ENCODE measurements at regions not wholly inside any gene's neighbourhood (a gene's known extent, or its start where the extent isn't known, plus 50 kb on each side); places are given as distances from the start of the nearest gene placed in this dataset.

GRCh38 chr11:80281194-80281593 is 840.4 kb upstream of the TENM4 start:
- dilution Hi-C loops (cut with HindIII; ENCODE audit: low sequenced_read_pairs, unreplicated experiment): no loop called here

More at GRCh38 chr11:80281194-80281593, 840.4 kb upstream of the TENM4 start:
- in situ Hi-C loops (cut with MboI; ENCODE audit: low sequenced_read_pairs): no loop called here
- H3K79me1 ChIP-seq (ENCODE audit: low read depth in 1 of 2, low read length in 2 of 2): no peaks in the 10 kb centered on the region
- H3K4ac ChIP-seq (ENCODE audit: low read depth, low read length): no peak overlapping the region
- no peaks in the 10 kb centered on the region for H3K36me3 ChIP-seq (ENCODE audit: control insufficient read depth, insufficient read depth, low read length)
- H3K4me3 ChIP-seq (ENCODE audit: insufficient read depth, low read depth, low read length): no peak overlapping the region
- no peak overlapping the region for H2BK5ac ChIP-seq (ENCODE audit: low read depth, low read length, poor library complexity, severe bottlenecking)
- no peak overlapping the region for H3K14ac ChIP-seq (replicated peaks; ENCODE audit: low read depth, low read length)
- H3K56ac ChIP-seq (ENCODE audit: extremely low read depth, insufficient read depth, low read length): no peak overlapping the region
- H2AFZ ChIP-seq (replicated peaks; ENCODE audit: low read length, poor library complexity): no peak overlapping the region
- no peak overlapping the region for H3K23ac ChIP-seq (ENCODE audit: low read depth, low read length)
- no peak overlapping the region for H4K8ac ChIP-seq (ENCODE audit: low read depth in 2 of 2, low read length in 2 of 2)
- peaks cover 3% of the 10 kb centered on the region; the same call in 1 of the 2 replicates for H3K4me1 ChIP-seq (ENCODE audit: control insufficient read depth, insufficient read depth, low read length)
- ChIA-PET CTCF (no interaction called here), POLR2A (ENCODE audit: unreplicated experiment) (no interaction called here)
- TF ChIP-seq POLR2A (IDR thresholded peaks at IDR 0.05; ENCODE audit: low read depth, low read length): no peak
- TF ChIP-seq MAZ (IDR thresholded peaks at IDR 0.05; ENCODE audit: borderline replicate concordance, low read depth, low read length): no peak
- no peak for TF ChIP-seq MXI1 (IDR thresholded peaks at IDR 0.05; ENCODE audit: borderline replicate concordance, low read depth, low read length)
- no peak for TF ChIP-seq RCOR1 (IDR thresholded peaks at IDR 0.05; ENCODE audit: insufficient replicate concordance, low read length)
- TF ChIP-seq BHLHE40 (IDR thresholded peaks at IDR 0.05; ENCODE audit: low read depth, low read length): no peak
- no peak for TF ChIP-seq USF2 (IDR thresholded peaks at IDR 0.05; ENCODE audit: low read depth, low read length)
- no peak for TF ChIP-seq RAD21 (IDR thresholded peaks at IDR 0.05; ENCODE audit: low read length)
- no peak for TF ChIP-seq MAFK (IDR thresholded peaks at IDR 0.05; ENCODE audit: low read depth, low read length)
- no peak for TF ChIP-seq FOS (IDR thresholded peaks at IDR 0.05; ENCODE audit: low read depth, low read length)
- TF ChIP-seq ELK1 (IDR thresholded peaks at IDR 0.05; ENCODE audit: borderline replicate concordance, low read depth, low read length): no peak
- no peak for TF ChIP-seq CEBPB (IDR thresholded peaks at IDR 0.05; ENCODE audit: low read depth, low read length)
- TF ChIP-seq NFE2L2 (IDR thresholded peaks at IDR 0.05; ENCODE audit: low read depth, low read length): no peak
- no peak for TF ChIP-seq CHD1 (IDR thresholded peaks at IDR 0.05; ENCODE audit: low read depth, low read length)
- TF ChIP-seq RFX5 (IDR thresholded peaks at IDR 0.05; ENCODE audit: low read depth, low read length): no peak
- TF ChIP-seq CTCF (conservative IDR thresholded peaks at IDR 0.05; ENCODE audit: low read depth, low read length): no peak
- TF ChIP-seq SMC3 (IDR thresholded peaks at IDR 0.05; ENCODE audit: low read depth, low read length): no peak
- ATAC-seq (ENCODE audit: low read depth) (no peak), DNase-seq (no peak)
- intact Hi-C loops (cut with micrococcal nuclease): no loop called here
- H4K20me1 ChIP-seq (ENCODE audit: insufficient read depth, low read length): no peaks in the 10 kb centered on the region
- no peak overlapping the region for H3K27ac ChIP-seq (ENCODE audit: insufficient read depth, low read length)
- H3K9ac ChIP-seq (ENCODE audit: low read depth, low read length): no peak overlapping the region
- H3K4me2 ChIP-seq (ENCODE audit: low read depth, low read length): no peak overlapping the region
- no peak overlapping the region for H3K18ac ChIP-seq (ENCODE audit: low read depth, low read length)
- H2AK5ac ChIP-seq (ENCODE audit: low read depth, low read length): no peak overlapping the region
- no peak overlapping the region for H4K91ac ChIP-seq (ENCODE audit: insufficient read depth, low read depth, low read length)
- WGBS, 2 experiments (ENCODE audit: extremely low coverage in 2 of 2, insufficient read length in 1 of 2): no CpG with 5 or more reads among the region's 1 CpG
- H4K5ac ChIP-seq (ENCODE audit: low read depth, low read length): no peak overlapping the region
- H2BK20ac ChIP-seq (ENCODE audit: low read depth, low read length): no peak overlapping the region
- no TSS peak for BruUV-seq (replicated peaks)
- no peaks in the 10 kb centered on the region for H3K9me1 ChIP-seq (ENCODE audit: insufficient read depth, low read length)
- H2AK9ac ChIP-seq (replicated peaks; ENCODE audit: low read depth, low read length, poor library complexity): no peak overlapping the region
- no peak overlapping the region for H2BK15ac ChIP-seq (ENCODE audit: low read depth, low read length)
- H3K27me3 ChIP-seq (ENCODE audit: control insufficient read depth, insufficient read depth, low read length): peaks cover 4% of the 10 kb centered on the region; the same call in 1 of the 2 replicates
- H2BK120ac ChIP-seq (ENCODE audit: low read depth, low read length): no peak overlapping the region
- H3K9me3 ChIP-seq (ENCODE audit: control insufficient read depth, insufficient read depth, low read length): no peaks in the 10 kb centered on the region
